ENCODE measurements at regions not wholly inside any gene's neighbourhood (a gene's known extent, or its start where the extent isn't known, plus 50 kb on each side); places are given as distances from the start of the nearest gene placed in this dataset.

DNA sequence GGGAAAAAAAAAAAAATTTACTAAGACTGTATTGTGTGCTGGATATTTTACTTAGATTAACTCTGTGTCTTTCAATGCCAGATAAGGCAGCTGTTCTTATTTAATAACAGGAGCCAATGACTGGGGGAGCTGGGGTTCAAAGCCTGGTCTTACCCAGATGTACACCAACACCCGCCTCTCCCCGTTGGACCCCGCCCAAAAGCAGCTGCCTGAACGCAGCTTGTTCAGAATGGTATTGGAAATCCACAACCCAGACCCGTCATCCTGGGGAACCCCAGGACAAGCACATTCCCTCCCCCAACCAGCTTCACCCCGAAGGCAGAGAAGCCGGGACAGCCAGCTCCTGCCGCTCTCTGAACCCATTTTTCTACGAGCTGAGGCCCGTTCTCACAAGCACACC, 113.6 kb upstream of the TMPRSS2 start:
- H3K27ac Mint-ChIP-seq, result no peak overlapping the region
- H3K9me3 Mint-ChIP-seq (ENCODE audit: insufficient read depth), result peaks cover 3% of the 10 kb centered on the region
- no peaks in the 10 kb centered on the region for H3K79me2 ChIP-seq (ENCODE audit: control insufficient read depth, insufficient read depth, low read length)
- H2AFZ ChIP-seq (ENCODE audit: insufficient read depth, low read depth, low read length, poor library complexity, severe bottlenecking), result no peak overlapping the region
- no peak overlapping the region for H3K4me3 Mint-ChIP-seq
- H3K36me3 ChIP-seq (replicated peaks in 1 of 2; ENCODE audit: control extremely low read depth in 1 of 2, control insufficient read depth in 1 of 2, extremely low read depth in 1 of 2, insufficient read depth in 2 of 2, low read length in 1 of 2), result no peaks in the 10 kb centered on the region
- TF ChIP-seq, protein P1, sequence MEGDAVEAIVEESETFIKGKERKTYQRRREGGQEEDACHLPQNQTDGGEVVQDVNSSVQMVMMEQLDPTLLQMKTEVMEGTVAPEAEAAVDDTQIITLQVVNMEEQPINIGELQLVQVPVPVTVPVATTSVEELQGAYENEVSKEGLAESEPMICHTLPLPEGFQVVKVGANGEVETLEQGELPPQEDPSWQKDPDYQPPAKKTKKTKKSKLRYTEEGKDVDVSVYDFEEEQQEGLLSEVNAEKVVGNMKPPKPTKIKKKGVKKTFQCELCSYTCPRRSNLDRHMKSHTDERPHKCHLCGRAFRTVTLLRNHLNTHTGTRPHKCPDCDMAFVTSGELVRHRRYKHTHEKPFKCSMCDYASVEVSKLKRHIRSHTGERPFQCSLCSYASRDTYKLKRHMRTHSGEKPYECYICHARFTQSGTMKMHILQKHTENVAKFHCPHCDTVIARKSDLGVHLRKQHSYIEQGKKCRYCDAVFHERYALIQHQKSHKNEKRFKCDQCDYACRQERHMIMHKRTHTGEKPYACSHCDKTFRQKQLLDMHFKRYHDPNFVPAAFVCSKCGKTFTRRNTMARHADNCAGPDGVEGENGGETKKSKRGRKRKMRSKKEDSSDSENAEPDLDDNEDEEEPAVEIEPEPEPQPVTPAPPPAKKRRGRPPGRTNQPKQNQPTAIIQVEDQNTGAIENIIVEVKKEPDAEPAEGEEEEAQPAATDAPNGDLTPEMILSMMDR (IDR thresholded peaks at IDR 0.05), result no peak
- TF ChIP-seq EZH2 (IDR thresholded peaks at IDR 0.05; ENCODE audit: borderline replicate concordance, insufficient read depth, low read depth, low read length, poor library complexity, severe bottlenecking), result no peak
- POLR2A ChIA-PET, result no interaction called here
- peaks cover 43% of the 10 kb centered on the region for H3K27me3 Mint-ChIP-seq
- H3K27me3 ChIP-seq (replicated peaks in 1 of 4; ENCODE audit: control extremely low read depth in 1 of 4, control insufficient read depth in 3 of 4, insufficient read depth in 4 of 4, low read length in 3 of 4), result peaks cover 0 to 5% (median 0%) of the 10 kb centered on the region in 4 experiments
- H3K9ac ChIP-seq (ENCODE audit: low read length), result no peak overlapping the region
- H4K20me1 ChIP-seq (ENCODE audit: control insufficient read depth, insufficient read depth, low read length, poor library complexity, severe bottlenecking), result no peaks in the 10 kb centered on the region
- H3K4me1 ChIP-seq (ENCODE audit: control insufficient read depth in 2 of 2, insufficient read depth in 2 of 2, low read length in 2 of 2), result no peaks in the 10 kb centered on the region
- H3K27ac ChIP-seq (ENCODE audit: low read length in 2 of 2), result no peak overlapping the region
- H3K4me2 ChIP-seq (replicated peaks; ENCODE audit: low read depth, low read length, poor library complexity, severe bottlenecking), result no peak overlapping the region
- no peak for ATAC-seq (ENCODE audit: low read depth)
- 89% methylated on average over 10 of the region's 10 CpGs for WGBS (ENCODE audit: insufficient coverage)
- peaks cover 0 to 4% (median 0%) of the 10 kb centered on the region in 3 donors for H3K9me3 ChIP-seq (ENCODE audit: control extremely low read depth in 1 of 3, control insufficient read depth in 2 of 3, insufficient read depth in 1 of 3, low read length in 2 of 3)
- no peak overlapping the region for H3K4me3 ChIP-seq (ENCODE audit: control extremely low read depth in 1 of 5, extremely low read depth in 1 of 5, insufficient read depth in 1 of 5, low read depth in 2 of 5, low read length in 4 of 5)
- DNase-seq, result no peak
- intact Hi-C loops (cut with micrococcal nuclease), result no loop called here
- CTCF ChIA-PET, result no interaction called here
- no peaks in the 10 kb centered on the region for H3K4me1 Mint-ChIP-seq

DNA sequence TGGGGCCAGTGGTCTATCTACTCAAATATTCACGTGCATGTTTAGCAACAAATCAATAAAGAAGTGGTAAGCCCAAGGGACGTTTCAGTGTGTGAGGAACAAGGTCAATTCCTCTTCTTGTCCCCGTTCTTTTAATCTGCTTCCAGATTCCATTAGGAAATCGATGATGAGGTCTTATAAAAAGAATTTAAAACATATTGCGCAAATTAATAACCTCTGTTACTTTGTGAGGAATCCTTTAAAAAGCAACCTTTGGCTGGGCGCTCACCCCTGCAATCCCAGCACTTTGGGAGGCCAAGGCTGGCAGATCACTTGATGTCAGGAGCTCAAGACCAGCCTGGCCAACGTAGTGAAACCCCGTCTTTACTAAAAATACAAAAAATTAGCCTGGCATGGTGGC, 113.0 kb upstream of the TMPRSS2 start:
- Histone ChIP-seq H3K9ac (ENCODE audit: low read length) (no peak overlapping the region), H3K4me1 (ENCODE audit: control insufficient read depth in 2 of 2, insufficient read depth in 2 of 2, low read length in 2 of 2) (no peaks in the 10 kb centered on the region), H3K4me3 (ENCODE audit: control extremely low read depth in 1 of 5, extremely low read depth in 1 of 5, insufficient read depth in 1 of 5, low read depth in 2 of 5, low read length in 4 of 5) (no peak overlapping the region), H3K79me2 (ENCODE audit: control insufficient read depth, insufficient read depth, low read length) (no peaks in the 10 kb centered on the region), H3K36me3 (replicated peaks in 1 of 2; ENCODE audit: control extremely low read depth in 1 of 2, control insufficient read depth in 1 of 2, extremely low read depth in 1 of 2, insufficient read depth in 2 of 2, low read length in 1 of 2) (no peaks in the 10 kb centered on the region), H3K27me3 (replicated peaks in 1 of 4; ENCODE audit: control extremely low read depth in 1 of 4, control insufficient read depth in 3 of 4, insufficient read depth in 4 of 4, low read length in 3 of 4) (peaks cover 0 to 5% (median 0%) of the 10 kb centered on the region in 4 experiments), H3K27ac (ENCODE audit: low read length in 2 of 2) (no peak overlapping the region), H3K4me2 (replicated peaks; ENCODE audit: low read depth, low read length, poor library complexity, severe bottlenecking) (no peak overlapping the region), H3K9me3 (ENCODE audit: control extremely low read depth in 1 of 3, control insufficient read depth in 2 of 3, insufficient read depth in 1 of 3, low read length in 2 of 3) (peaks cover 0 to 4% (median 0%) of the 10 kb centered on the region in 3 donors), H2AFZ (ENCODE audit: insufficient read depth, low read depth, low read length, poor library complexity, severe bottlenecking) (no peak overlapping the region), H4K20me1 (ENCODE audit: control insufficient read depth, insufficient read depth, low read length, poor library complexity, severe bottlenecking) (no peaks in the 10 kb centered on the region)
- no peak overlapping the region for H3K4me3 Mint-ChIP-seq
- 78% methylated on average over 4 of the region's 8 CpGs for WGBS (ENCODE audit: insufficient coverage)
- peaks cover 42% of the 10 kb centered on the region for H3K27me3 Mint-ChIP-seq
- no peak for TF ChIP-seq EZH2 (IDR thresholded peaks at IDR 0.05; ENCODE audit: borderline replicate concordance, insufficient read depth, low read depth, low read length, poor library complexity, severe bottlenecking)
- TF ChIP-seq, protein P1 (IDR thresholded peaks at IDR 0.05), result no peak
- H3K4me1 Mint-ChIP-seq, result no peaks in the 10 kb centered on the region
- no peak for DNase-seq
- intact Hi-C loops (cut with micrococcal nuclease), result no loop called here
- ChIA-PET POLR2A (no interaction called here), CTCF (no interaction called here)
- no peak for ATAC-seq (ENCODE audit: low read depth)
- peaks cover 3% of the 10 kb centered on the region for H3K9me3 Mint-ChIP-seq (ENCODE audit: insufficient read depth)
- H3K27ac Mint-ChIP-seq, result no peak overlapping the region
